ENCODE measurements at regions not wholly inside any gene's neighbourhood (a gene's known extent, or its start where the extent isn't known, plus 50 kb on each side); places are given as distances from the start of the nearest gene placed in this dataset.

- TF ChIP-seq MTA1 (IDR thresholded peaks at IDR 0.05; ENCODE audit: borderline replicate concordance) (0 out of 2 replicates have a peak, but pooled peaks have one; percentile 44), ZNF444 (CRISPR knock-in tag; IDR thresholded peaks at IDR 0.05) (no peak), RBBP5 (IDR thresholded peaks at IDR 0.05; ENCODE audit: borderline replicate concordance, insufficient read depth, low read length, poor library complexity, severe bottlenecking) (no peak), CBX1 (IDR thresholded peaks at IDR 0.05; ENCODE audit: low read depth) (peak; percentile 94), FOS (IDR thresholded peaks at IDR 0.05; ENCODE audit: extremely low read depth, insufficient read length) (no peak), CHD7 (IDR thresholded peaks at IDR 0.05; ENCODE audit: low read depth, low read length) (no peak), TRIM28 (IDR thresholded peaks at IDR 0.05) (no peak; the same call in 1 of the 2 replicates), STAT5A (IDR thresholded peaks at IDR 0.05; ENCODE audit: borderline replicate concordance, low read length) (0 out of 2 replicates have a peak, but pooled peaks have one; percentile 12), CHD4 (IDR thresholded peaks at IDR 0.05; ENCODE audit: insufficient read depth, insufficient replicate concordance, low read depth, low read length, poor library complexity, severe bottlenecking) (peak; percentile 99), HLTF (IDR thresholded peaks at IDR 0.05) (no peak), MAFG (tag; conservative IDR thresholded peaks at IDR 0.05) (no peak), CBX2 (IDR thresholded peaks at IDR 0.05; ENCODE audit: insufficient read depth, low read length, poor library complexity, severe bottlenecking) (no peak), YBX1 (IDR thresholded peaks at IDR 0.05) (no peak), ESRRB (CRISPR knock-in tag; IDR thresholded peaks at IDR 0.05; ENCODE audit: borderline replicate concordance) (no peak), GATAD2B (IDR thresholded peaks at IDR 0.05; ENCODE audit: borderline replicate concordance) (no peak), CHCHD3 (CRISPR knock-in tag; IDR thresholded peaks at IDR 0.05) (no peak), GATA2 (CRISPR knock-in tag; IDR thresholded peaks at IDR 0.05) (0 out of 2 replicates have a peak, but pooled peaks have one; percentile 18), CXXC5 (CRISPR knock-in tag; IDR thresholded peaks at IDR 0.05) (0 out of 2 replicates have a peak, but pooled peaks have one; percentile 9)
Observed at GRCh38 chr20:50278684-50279531, 88.3 kb downstream of the CEBPB start (continued).

All from K562 (cell line).